IPS DF 19.7 (cell line): ENCODE measurements at regions not wholly inside any gene's neighbourhood (a gene's known extent, or its start where the extent isn't known, plus 50 kb on each side); places are given as distances from the start of the nearest gene placed in this dataset.
"Not testable (repeated sequence)": the region's sequence is repeated elsewhere in the genome, so short reads cannot be mapped to it uniquely, and the experiment has no call there.

Source experiments
- DNase-seq: peaks from one replicate; pipeline ENCODE4 v3.0.0-alpha.2; 2013; ENCODE audit warnings: low read depth, low spot score

DNA sequence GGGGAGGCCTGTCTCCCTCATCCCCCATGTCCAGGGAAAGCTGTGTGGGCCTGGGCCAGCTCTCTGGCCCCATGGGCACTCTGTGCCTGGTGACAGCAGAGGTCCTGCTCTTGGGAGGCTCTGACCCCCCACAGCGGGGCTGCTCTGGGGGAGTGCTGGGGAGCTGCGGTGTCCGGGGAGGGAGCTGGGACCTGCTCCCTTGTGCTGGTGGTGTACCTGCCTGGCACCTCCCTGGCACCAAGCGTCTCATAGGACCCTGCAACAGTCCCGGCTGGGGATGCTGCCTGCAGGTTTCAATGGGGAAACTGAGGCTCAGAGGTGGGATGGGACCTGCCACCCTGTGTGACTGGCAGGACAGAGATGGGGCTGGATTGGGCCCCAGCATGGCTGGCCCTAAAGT, 111.3 kb downstream of the KIF26A start:
- no peak for DNase-seq

DNA sequence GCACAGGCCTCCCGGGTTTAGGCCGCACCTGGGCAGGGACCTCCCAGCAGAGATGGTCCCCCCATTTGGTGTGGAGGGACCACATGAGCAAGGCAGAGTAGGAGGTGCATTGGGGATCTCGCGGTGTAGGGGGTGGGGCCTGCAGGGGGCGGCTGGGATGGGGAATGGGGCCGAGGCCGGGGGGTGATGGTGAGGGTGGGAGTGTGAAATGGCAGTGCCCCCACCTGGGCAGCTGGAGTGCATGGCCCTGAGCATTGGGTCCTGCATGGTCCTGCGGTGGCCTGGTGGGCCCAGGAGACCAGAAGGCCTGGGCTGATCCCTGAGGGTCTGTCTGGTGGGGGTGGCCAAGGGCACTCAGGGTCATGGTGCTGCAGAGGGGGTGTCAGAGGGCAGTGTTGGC, 111.8 kb downstream of the KIF26A start:
- DNase-seq = no peak

DNA sequence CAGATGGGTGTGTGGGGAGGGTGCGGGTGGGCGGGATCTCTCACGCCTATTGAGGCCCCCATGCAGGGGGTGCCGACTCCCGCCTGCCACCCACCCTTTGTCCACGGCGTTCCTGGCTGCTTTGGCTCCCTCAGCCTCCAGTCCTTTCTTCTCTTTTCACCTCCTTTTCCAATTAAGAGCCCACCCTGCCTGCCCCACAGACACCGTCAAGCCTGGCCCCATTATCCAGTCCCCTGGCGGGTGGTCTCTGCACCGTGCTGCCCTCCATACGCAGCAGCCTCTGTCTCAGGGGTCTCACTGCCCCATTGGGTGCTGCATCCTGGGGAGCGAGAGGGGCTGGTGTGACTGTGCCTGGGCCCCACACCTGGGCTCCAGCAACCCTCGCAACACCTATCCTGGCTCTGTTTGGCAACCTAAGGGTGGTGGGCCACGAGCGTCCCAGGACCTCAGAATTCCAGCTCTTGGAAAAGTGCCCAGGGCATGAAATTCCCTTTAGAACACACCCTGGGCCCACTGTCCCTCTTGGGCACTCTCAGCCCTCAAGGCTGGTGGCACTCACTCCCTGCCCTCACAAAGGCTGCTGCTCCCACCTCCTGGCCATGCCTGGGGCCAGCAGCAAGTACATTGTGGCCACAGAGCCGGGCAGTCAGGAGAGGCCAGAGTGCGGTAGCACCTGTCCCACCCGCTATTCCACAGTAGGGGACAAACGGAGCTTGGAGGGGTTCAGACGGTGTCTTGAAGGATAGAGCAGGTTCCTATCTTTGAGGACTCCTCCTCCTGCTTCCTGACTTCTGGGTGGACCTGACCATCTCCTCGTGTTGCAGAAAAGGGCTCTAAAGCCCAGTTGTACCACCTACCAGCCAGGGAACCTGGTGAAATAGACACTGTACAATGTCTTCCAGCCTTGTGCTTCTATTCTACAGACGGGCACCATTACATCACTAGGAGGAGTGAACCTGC, 114.1 kb downstream of the KIF26A start:
- no peak for DNase-seq

DNA sequence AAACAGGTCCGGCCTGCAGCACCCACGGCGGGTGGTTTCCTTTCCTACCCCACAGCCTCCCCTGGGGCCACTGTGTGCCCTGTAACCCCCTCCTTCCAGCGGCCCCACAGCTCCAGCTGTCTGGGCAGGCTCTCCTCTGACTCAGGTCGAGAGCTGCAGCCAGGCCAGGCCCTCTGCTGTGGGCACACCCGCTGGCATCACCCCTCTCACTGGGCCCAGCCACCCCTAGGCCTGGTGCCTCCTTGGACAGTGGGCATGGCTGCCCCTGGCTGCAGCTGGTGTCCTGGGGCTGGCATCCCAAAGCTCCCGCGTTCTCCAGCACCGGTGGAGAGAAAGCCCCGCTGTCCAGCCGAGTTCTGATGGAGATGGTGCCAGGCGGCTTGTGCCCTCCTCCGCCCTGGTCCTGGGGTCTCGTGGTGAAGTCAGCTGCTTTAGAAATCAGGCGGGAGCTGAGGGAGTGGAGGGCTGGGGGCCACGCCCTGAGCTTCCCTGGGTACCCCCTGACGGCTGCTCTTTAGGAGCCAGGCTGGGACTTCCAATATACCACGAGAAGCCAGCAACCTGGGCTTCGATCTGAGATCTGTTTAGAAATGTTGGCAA, 114.9 kb downstream of the KIF26A start:
- no peak for DNase-seq

DNA sequence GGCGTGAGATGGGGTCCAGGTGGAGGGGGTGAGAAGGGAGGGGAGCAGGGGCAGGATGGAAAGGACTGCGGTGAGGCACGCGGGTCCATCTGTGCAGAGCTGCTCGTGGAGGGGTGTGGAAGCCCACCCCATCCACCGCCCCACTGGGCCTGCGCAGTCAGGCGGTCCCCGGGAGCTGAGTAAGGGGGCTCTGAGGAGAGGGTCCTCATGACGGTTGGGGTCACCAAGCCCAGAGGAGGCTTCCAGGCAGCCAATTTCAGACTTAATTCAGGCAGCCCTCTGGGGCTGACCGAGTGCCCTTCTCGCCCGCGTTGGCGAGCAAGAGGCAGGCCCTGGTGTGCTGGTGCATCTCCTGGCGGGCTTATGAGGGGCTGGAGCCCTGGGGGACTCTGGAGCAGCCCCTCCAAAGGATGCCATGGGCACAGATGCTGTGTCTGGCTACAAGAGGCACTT, 115.5 kb downstream of the KIF26A start:
- no peak for DNase-seq

DNA sequence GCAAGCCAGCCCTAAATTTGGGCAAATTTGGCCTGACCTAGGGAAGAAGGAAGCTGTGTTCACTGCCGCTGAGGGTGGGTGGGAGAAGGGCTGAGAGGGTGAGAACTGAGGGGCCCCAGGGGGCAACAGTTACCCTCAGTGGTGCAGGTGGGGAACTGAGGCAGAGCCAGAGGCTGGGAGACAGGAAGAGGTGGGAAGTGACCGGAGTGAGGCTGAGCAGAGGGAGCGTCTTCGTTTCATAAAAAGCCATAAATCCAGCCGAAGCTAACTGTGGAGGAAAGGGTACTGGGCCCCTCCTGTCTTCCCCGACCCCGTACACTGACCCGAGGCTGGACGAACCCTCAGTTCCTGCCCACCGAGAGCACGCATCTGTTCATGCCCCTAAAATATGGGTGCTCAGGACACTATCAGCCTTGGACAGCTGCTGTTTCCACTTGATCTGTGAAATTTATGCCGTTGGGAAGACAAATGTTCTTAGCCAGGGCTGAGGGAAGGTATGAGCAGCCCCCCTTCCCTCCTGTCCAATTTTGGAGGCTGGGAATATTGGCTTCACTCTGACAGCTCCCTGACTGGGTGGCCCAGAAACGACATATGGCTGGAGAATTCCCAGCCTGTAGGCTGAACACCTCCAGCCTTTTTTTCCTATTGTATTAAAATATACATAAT, 116.5 kb downstream of the KIF26A start:
- no peak for DNase-seq

DNA sequence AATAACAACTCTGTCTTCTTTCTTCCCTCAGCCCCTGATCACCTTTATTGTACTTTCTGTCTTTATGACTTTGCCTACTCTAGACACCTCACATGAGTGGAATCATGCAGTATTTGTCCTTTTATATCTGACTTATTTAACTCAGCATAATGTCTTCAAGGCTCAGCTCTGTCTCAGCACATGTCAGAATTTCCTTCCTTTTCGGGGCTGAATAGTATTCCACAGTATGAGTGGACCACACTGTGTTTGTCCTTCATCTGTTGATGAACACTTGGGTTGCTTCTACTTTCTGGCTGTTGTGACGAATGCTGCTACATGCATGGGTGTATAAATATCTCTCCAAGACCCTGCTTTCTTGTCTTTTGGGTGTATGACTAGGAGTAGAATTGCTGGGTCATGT, 117.6 kb downstream of the KIF26A start:
- no peak for DNase-seq

DNA sequence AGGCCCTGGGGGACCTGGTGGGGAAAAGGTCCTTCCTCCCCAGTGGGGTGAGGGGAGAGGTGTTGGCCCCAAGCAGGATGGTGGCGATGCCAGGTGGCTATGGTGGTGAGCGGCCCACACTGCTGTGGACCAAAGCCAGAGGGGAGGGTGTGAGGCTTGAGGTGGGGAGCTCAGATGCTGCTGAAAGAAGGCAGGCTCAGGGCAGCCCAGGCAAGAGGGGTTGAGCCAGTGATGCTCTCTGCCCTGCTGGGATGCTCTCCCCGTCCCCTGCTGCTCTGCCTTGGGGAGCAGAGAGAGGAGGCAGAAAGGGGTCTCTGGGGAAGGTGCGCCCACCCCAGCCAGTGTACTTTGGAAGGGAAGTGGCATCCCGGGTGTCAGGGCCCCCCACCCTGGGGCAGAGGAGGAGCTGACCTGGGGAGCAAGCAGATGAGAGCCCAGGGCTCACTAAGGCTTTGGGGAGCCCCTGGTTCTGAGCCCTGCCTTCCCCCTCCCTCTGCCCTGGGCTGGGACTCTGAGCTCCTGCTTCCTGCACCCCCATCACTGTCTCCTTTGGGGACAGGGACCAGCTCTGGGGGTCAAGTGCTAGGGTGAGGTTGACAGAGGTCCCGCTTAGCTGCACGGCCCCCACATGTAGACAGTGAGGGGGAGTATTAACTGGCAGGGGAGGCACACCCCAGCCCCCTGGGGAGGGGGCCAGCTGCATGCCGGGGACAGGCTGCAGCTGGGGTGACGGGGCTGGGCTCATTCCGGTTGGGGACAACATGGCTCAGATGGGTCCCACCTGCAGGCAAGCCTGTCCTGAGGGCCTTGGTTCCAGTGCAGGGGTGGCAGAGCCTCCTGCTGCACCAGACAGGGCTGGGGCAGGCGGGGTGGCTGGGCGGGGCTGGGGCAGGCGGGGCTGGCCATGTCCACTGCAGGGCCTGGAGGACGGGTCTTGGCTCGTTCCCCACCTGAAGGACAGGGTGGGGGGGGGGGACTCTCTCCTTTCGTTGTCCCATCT, 124.4 kb downstream of the KIF26A start:
- DNase-seq = no peak

DNA sequence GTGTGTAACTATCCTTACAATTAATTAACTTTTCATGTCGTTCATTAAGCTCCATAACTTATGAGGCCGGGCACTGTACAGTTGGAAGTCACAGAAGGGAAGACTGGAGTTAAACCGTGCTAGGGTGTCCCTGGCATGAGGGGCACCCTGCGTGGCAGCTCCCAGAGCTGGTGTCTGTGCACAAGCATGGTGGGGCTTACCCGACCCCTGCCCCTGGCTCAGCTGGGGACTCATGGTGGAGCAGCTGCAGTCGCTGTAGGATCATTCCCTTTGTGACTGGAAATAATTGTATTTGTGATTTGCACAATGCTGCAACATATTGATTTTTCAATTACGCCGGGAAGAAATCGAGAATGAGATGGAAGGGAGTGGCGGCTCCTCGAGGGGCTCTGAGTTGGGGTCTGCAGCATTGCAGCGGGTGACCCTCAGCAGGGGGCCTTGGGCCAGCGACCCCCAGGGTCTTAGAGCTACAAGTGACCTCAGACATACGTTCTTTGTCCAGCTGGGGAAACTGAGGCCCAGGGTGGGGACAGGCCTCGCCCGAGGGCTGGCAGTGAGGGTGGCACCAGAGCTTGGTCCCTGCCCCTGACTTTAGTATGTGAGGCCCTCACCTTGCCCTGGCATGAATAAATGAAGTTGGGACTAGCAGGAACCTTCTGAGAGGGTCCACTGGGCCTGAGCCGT, 125.4 kb downstream of the KIF26A start:
- DNase-seq = no peak

DNA sequence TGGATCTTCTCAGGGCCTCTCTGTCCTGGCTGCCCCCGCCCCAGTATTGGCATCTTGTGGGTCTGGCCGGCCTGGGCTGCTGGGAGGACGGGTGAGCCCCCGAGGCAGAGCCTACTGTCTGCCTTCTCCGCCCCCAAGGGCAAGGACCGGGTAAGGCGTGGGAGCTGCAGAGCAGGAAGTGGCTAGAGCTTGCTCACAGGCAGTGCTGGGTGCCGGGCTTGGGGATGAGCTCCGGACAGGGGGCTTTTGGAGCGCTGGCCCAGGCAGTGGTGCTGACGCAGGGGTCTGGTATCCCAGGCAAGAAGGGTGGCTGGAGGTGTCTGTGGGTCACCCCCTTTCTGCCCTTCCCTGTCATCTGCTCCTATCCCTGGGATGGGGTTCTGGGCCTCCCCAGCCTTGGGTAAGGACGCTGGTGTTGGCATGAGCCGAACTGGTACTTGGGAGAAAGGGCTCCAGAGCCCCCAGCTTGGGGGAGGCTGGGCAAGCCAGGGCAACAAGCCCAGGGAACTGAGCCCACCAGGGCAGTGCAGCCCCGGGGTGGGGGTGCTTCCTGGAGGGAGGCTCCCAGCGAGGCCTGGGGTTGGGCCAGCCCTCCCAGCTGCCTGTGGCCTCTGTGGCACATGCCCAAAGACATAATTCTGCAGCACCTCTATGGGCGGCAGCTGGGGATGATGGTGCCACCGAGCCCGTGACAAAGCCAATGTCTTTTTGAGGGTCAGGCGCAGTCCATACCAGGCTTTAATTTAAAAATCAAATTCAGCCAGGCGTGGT, 126.3 kb downstream of the KIF26A start:
- no peak for DNase-seq

DNA sequence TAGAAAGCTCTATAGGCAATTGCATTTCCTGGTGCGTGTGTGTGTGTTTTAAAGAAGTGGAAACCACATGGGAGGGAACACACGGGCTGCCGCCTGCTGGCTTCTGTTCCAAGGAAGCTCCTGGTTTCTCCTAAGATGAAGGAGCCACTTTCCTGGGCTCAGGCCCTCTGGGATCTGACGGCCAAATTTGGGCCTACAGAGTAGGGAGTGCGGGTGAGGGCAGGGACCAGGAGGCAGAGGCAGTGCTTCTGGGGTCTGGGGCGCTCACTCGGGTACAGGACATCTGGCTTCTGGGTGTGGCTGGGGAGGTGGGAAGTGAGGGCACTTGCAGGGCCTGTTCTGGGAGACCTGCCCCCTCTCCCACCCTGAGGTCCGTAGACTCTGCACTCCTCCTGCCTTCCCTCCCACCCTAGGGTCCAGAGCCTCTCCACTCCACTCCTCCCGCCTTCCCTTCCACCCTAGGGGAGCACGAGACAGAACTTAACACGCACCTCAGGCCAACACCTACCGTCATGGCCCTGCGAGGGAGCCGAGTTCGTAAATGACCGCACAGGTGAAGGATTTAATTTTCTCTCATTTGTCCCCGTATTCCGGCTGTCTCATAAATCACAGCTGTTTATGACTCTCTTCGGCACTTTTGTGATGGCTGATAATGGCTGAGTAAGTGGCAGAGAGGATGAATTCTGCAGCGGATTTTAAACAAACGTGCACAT, 127.7 kb downstream of the KIF26A start:
- no peak for DNase-seq

DNA sequence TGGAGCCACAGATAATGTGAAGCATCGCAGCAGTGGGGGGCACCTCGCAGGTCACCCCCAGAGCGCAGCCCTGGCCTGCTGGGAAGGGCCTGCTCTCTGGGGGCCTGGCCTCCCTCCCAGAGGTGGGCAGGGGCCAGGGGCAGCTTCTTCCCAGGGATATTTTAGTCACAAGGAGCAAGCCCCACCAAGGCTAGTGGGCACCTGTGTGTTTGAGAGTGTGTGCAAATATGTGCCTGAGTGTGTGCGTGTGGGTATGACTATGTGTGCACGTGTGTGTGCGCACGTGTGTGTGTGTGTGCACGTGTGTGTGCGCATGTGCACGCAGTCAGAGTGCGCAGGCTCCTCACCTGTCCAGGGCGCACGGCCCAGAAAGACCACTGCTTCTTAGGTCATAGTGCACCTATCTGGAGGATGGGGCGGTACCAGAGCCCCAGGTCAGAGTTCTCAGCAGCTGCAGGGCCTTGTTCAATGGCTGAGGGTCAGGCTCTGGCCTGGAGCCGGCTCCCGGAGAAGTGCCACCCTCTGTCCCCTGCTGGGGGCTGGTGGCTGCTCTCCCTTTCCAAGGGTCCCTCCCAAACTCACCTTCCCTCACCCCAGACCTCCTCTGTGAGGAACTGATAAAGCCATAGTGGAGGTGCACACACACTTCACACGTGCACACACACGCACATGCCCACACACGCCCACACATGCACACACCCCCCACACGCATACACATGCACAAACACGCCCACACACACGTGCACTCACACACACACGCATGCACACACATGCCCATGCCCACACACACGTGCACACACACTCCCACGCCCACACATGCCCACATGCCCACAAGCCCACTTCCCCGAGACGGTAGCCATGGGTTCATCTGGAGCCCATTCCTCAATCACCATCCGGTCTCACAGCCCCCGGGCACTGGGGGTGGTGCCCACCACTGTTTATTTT, 128.5 kb downstream of the KIF26A start:
- no peak for DNase-seq

DNA sequence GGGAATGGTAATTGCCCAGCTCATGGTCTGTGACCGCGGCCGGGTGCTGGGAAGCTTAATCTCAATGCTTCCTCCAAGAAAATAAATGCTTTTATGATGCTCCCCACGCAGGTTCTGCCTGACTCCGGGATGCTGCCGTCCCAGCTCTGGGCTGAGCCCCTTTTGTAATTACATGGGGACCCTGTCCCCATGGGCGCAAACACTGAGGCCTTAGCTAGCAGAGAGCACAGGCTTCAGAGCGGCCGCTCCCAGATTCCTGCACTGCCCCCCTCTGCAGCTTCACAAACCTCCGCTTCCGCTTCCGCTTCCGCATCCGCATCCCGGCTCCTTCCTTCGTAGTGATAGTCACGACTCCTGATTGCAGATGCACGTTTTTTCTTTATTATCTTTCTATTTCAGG, 129.5 kb downstream of the KIF26A start:
- DNase-seq = no peak

DNA sequence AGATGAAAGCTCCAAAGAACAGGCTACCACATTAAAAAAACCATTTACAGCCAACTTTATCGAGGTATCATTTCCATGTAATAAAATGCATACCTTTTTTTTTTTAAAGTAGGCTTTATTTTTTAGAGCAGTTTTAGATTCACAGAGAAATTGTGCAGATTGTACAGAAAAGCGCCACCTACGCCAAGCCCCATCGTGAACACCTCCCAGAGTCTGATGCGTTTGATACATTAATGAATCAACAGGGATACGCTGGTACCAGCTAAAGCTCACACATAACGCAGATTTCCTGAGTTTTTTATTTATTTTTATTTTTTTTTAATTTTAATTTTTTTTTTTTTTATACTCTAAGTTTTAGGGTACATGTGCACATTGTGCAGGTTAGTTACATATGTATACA, 129.9 kb downstream of the KIF26A start:
- DNase-seq = no peak

DNA sequence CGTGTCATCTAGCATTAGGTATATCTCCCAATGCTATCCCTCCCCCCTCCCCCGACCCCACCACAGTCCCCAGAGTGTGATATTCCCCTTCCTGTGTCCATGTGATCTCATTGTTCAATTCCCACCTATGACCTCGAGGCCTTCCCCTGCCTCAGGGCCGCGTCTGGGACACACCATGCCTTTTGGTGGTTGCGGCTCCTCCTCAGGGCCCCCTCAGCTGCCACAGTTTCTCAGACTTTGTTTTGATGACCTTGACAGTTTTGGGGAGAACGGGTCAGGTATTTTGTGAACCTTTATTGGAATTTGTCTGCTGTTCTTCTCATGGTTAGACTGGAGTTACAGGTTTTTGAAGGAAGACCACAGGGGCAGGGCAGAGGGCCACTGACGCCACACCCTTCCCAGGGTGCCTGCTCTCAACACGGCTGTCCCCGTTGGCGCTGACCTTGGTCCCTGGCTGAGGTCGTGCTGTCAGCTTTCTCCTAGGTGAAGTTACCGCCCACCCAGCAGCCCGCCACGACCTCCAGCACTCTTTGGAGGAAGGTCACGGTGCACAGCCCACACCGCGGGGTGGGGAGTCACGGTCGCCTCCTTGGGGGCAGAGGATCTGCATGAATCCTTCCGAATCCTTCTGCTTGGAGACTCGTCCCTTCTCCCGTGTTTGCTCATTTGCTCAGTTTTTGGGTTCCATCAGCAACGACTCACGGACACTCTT, 130.5 kb downstream of the KIF26A start:
- no peak for DNase-seq

DNA sequence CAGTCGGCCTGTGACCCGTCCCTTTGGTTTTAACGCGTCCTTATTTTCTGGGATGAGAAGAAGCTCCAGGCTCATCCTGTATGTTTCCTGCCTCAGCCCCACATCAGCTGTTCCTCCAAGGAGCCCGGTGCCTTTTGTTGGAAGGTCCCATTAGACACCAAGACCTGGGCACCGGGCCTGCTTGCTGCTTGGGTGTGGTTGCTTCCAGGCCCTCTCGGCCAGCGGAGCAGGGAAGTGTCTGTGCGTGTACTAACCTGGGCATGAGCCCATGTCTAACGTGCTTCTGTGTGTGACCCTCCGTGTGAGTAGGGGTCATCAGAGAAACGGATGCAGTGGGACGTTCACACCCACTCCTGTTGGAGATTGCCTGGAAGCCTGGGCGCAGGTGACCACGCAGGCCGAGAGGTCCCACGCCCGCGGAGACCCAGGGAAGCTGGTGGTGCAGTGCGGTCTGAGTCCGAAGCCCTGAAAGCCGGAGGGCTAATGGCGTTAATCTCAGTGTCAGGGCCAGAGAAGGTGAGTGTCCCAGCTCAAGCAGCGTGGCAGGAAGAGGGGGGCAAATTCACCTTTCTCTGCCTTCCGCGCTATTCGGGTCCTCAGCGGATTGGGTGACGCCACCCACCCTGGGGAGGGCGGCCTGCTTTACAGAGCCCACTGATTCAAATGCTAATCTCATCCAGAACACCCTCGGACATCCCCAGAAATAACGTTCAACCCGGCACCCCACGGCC, 131.3 kb downstream of the KIF26A start:
- not testable (repeated sequence) for DNase-seq

DNA sequence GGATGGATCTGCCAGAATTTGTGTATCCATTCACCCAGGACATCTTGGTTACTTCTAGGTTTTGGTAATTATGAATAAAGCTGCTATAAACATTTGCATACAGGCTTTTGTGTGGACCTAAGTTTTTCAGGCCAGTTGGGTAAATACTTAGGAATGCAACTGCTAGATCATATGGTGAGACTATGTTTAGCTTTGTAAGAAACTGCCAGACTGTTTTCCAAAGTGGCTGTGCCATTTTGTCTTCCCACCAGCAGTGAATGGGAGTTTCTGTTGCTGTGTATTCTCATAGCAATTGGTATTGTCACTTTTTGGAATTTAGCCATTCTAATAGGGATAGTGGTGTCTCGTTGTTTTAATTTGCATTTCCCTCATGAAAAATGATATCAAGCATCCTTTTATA, 133.0 kb downstream of the KIF26A start:
- no peak for DNase-seq
